ENCODE measurements at regions not wholly inside any gene's neighbourhood (a gene's known extent, or its start where the extent isn't known, plus 50 kb on each side); places are given as distances from the start of the nearest gene placed in this dataset.

- TF ChIP-seq CTCF (IDR thresholded peaks at IDR 0.05) (no peak), EZH2 (IDR thresholded peaks at IDR 0.05; ENCODE audit: borderline replicate concordance, insufficient read depth, low read depth, low read length, poor library complexity, severe bottlenecking) (no peak)
These were observed 250.6 kb downstream of the KBTBD8 start for GRCh38 chr3:67248726-67249125.
